Aorta (tissue), 5 donors: ENCODE measurements at regions not wholly inside any gene's neighbourhood (a gene's known extent, or its start where the extent isn't known, plus 50 kb on each side); places are given as distances from the start of the nearest gene placed in this dataset.
"Not testable (repeated sequence)": the region's sequence is repeated elsewhere in the genome, so short reads cannot be mapped to it uniquely, and the experiment has no call there.

Source experiments
- ATAC-seq: fragments of 200-7000 bp; cut with Tn5 transposase; one replicate; pipeline ENCODE4 v1.9.1; 2022; ENCODE audit warnings: moderate library complexity; ENCODE audit not compliant: low FRiP score
- DNase-seq, 2 donors: peaks; one replicate each; pipeline ENCODE4 v3.0.0-alpha.2; 2020
- H3K27ac ChIP-seq, 2 donors: one replicate each; pipeline ENCODE4 v1.5.1; 2013; ENCODE audit warnings: low read length in 2 of 2, mild to moderate bottlenecking in 2 of 2, moderate library complexity in 2 of 2, control low read depth in 1 of 2, inconsistent platforms in 1 of 2, low read depth in 1 of 2
- H3K27me3 ChIP-seq, 2 donors: one replicate each; pipeline ENCODE4 v1.6.1; 2013; ENCODE audit warnings: control low read depth in 1 of 2, low read length in 1 of 2, mild to moderate bottlenecking in 1 of 2, moderate library complexity in 1 of 2; ENCODE audit not compliant: insufficient read depth in 2 of 2, control insufficient read depth in 1 of 2
- H3K36me3 ChIP-seq, 2 donors: one replicate each; pipeline ENCODE4 v1.6.1; 2013; ENCODE audit warnings: control low read depth in 1 of 2, low read length in 1 of 2, mild to moderate bottlenecking in 1 of 2; ENCODE audit not compliant: insufficient read depth in 2 of 2, control insufficient read depth in 1 of 2
- H3K4me1 ChIP-seq, 2 donors: one replicate each; pipeline ENCODE4 v1.6.1; 2013; ENCODE audit warnings: low read length in 2 of 2, control low read depth in 1 of 2, mild to moderate bottlenecking in 1 of 2, moderate library complexity in 1 of 2; ENCODE audit not compliant: insufficient read depth in 2 of 2, control insufficient read depth in 1 of 2
- H3K4me3 ChIP-seq, 2 donors: one replicate each; pipeline ENCODE4 v1.5.1; 2013; ENCODE audit warnings: low read length in 2 of 2, control low read depth in 1 of 2, mild to moderate bottlenecking in 1 of 2
- H3K9me3 ChIP-seq: one replicate; pipeline ENCODE4 v1.6.1; 2013; ENCODE audit warnings: mild to moderate bottlenecking, low read length; ENCODE audit not compliant: control insufficient read depth
- WGBS, 2 donors: extraction: QIAGEN DNeasy Blood & Tissue Kit; methylation state at CpG; one replicate each; pipeline ENCODE4 v1.1.7; 2013; 5-methylcytosine and 5-hydroxymethylcytosine counted together
- intact Hi-C, 2 donors: fragments of 100-400 bp; cut with DNase I; formaldehyde crosslinking; loops; one replicate each; pipeline versions ENCODE4 v1.14.2 to v1.15.0; 2022
- donor health status: healthy with polysubstance abuse.
- donor health status: Bipolar disorder and iron deficiency.
- donor health status: DM: no; HTN: no; CAD: no.
- donor health status: DM: no; HTN: no; CAD: no.
- donor health status: DM: yes; HTN: yes; CAD: no.

- no peaks in the 10 kb centered on the region for H3K36me3 ChIP-seq
- no peak for ATAC-seq
- intact Hi-C loops = no loop called here
- WGBS, 2 donors = 95 to 98% methylated on average over 1 of the region's 1 CpG
- H3K27me3 ChIP-seq = no peaks in the 10 kb centered on the region
- H3K9me3 ChIP-seq = no peaks in the 10 kb centered on the region
- no peak overlapping the region for H3K27ac ChIP-seq
- H3K4me3 ChIP-seq = no peak overlapping the region
- H3K4me1 ChIP-seq = no peaks in the 10 kb centered on the region
- DNase-seq = no peak
Measured at GRCh38 chr16:80105751-80106150, 435.0 kb upstream of the DYNLRB2 start.

GRCh38 chr16:80105160-80105559 is 435.6 kb upstream of the DYNLRB2 start:
- DNase-seq (no peak), ATAC-seq (no peak)
- Histone ChIP-seq H3K4me3 (no peak overlapping the region), H3K4me1 (no peaks in the 10 kb centered on the region), H3K27me3 (no peaks in the 10 kb centered on the region), H3K36me3 (no peaks in the 10 kb centered on the region), H3K27ac (no peak overlapping the region), H3K9me3 (no peaks in the 10 kb centered on the region)
- WGBS, 2 donors = 88 to 94% methylated on average over 5 of the region's 5 CpGs
- intact Hi-C loops = no loop called here

GRCh38 chr16:80104401-80104800 is 436.4 kb upstream of the DYNLRB2 start:
- no peaks in the 10 kb centered on the region for H3K27me3 ChIP-seq
- no peak for ATAC-seq
- DNase-seq = no peak
- no peak overlapping the region for H3K4me3 ChIP-seq
- H3K4me1 ChIP-seq = no peaks in the 10 kb centered on the region
- WGBS, 2 donors = 88 to 94% methylated on average over 3 of the region's 3 CpGs
- no peaks in the 10 kb centered on the region for H3K9me3 ChIP-seq
- no peaks in the 10 kb centered on the region for H3K36me3 ChIP-seq
- H3K27ac ChIP-seq = no peak overlapping the region
- intact Hi-C loops = no loop called here

GRCh38 chr16:80103463-80103862 is 437.3 kb upstream of the DYNLRB2 start:
- Histone ChIP-seq H3K36me3 (no peaks in the 10 kb centered on the region), H3K4me1 (no peaks in the 10 kb centered on the region), H3K9me3 (no peaks in the 10 kb centered on the region), H3K4me3 (no peak overlapping the region), H3K27me3 (no peaks in the 10 kb centered on the region), H3K27ac (no peak overlapping the region)
- DNase-seq (no peak), ATAC-seq (no peak)
- intact Hi-C loops = no loop called here
- 92 to 95% methylated on average over 7 of the region's 7 CpGs for WGBS, 2 donors

- H3K27ac ChIP-seq = no peak overlapping the region
- intact Hi-C loops = no loop called here
- no peaks in the 10 kb centered on the region for H3K36me3 ChIP-seq
- ATAC-seq (no peak), DNase-seq (no peak)
- H3K27me3 ChIP-seq = no peaks in the 10 kb centered on the region
- H3K9me3 ChIP-seq = peaks cover 5% of the 10 kb centered on the region
- H3K4me3 ChIP-seq = no peak overlapping the region
- no peaks in the 10 kb centered on the region for H3K4me1 ChIP-seq
Measured at GRCh38 chr16:80100846-80101451, 439.8 kb upstream of the DYNLRB2 start.

GRCh38 chr16:80100186-80100585 is 440.6 kb upstream of the DYNLRB2 start:
- no peak overlapping the region for H3K4me3 ChIP-seq
- H3K36me3 ChIP-seq = no peaks in the 10 kb centered on the region
- H3K9me3 ChIP-seq = peaks cover 5% of the 10 kb centered on the region
- H3K4me1 ChIP-seq = no peaks in the 10 kb centered on the region
- intact Hi-C loops = no loop called here
- no peak for DNase-seq
- H3K27ac ChIP-seq = no peak overlapping the region
- H3K27me3 ChIP-seq = no peaks in the 10 kb centered on the region
- no peak for ATAC-seq

- no peak for ATAC-seq
- no peak for DNase-seq
- 86 to 92% methylated on average over 1 of the region's 1 CpG for WGBS, 2 donors
- Histone ChIP-seq H3K4me3 (no peak overlapping the region), H3K36me3 (no peaks in the 10 kb centered on the region), H3K9me3 (peaks cover 5% of the 10 kb centered on the region), H3K4me1 (no peaks in the 10 kb centered on the region), H3K27me3 (no peaks in the 10 kb centered on the region), H3K27ac (no peak overlapping the region)
- intact Hi-C loops = no loop called here
Measured at GRCh38 chr16:80097098-80097497, 443.7 kb upstream of the DYNLRB2 start.

- H3K27me3 ChIP-seq = no peaks in the 10 kb centered on the region
- H3K36me3 ChIP-seq = no peaks in the 10 kb centered on the region
- peaks cover 5% of the 10 kb centered on the region for H3K9me3 ChIP-seq
- no peak overlapping the region for H3K4me3 ChIP-seq
- ATAC-seq (no peak), DNase-seq (no peak)
- intact Hi-C loops = no loop called here
- no peaks in the 10 kb centered on the region for H3K4me1 ChIP-seq
- H3K27ac ChIP-seq = no peak overlapping the region
- 86 to 89% methylated on average over 4 of the region's 4 CpGs for WGBS, 2 donors
Measured at GRCh38 chr16:80092681-80093080, 448.1 kb upstream of the DYNLRB2 start.

- DNase-seq, H3K27me3 ChIP-seq, H3K27ac ChIP-seq, H3K4me1 ChIP-seq, H3K36me3 ChIP-seq, intact Hi-C loops, H3K4me3 ChIP-seq, ATAC-seq, H3K9me3 ChIP-seq: not testable (repeated sequence)
- 57 to 62% methylated on average over 4 of the region's 4 CpGs for WGBS, 2 donors
Measured at GRCh38 chr16:80091453-80091852, 449.3 kb upstream of the DYNLRB2 start.
